HEK293T (cell line): ENCODE measurements at regions not wholly inside any gene's neighbourhood (a gene's known extent, or its start where the extent isn't known, plus 50 kb on each side); places are given as distances from the start of the nearest gene placed in this dataset.

Experiments
- ARNT ChIP-seq: fragments of 450-650 bp; IDR thresholded peaks from 2 replicates; pipeline ENCODE4 v1.6.1; 2017; ENCODE audit warnings: mild to moderate bottlenecking
- CTBP1 ChIP-seq: fragments of 450-650 bp; IDR thresholded peaks from 2 replicates; pipeline ENCODE4 v1.6.1; 2016; ENCODE audit warnings: borderline replicate concordance
- ELF4 ChIP-seq: fragments of 450-650 bp; IDR thresholded peaks from 2 replicates; pipeline ENCODE4 v1.6.1; 2017; ENCODE audit warnings: antibody characterized with exemption
- FOXK2 ChIP-seq: fragments of 450-650 bp; IDR thresholded peaks from 2 replicates; pipeline ENCODE4 v1.6.1; 2016; ENCODE audit warnings: mild to moderate bottlenecking
- FOXM1 ChIP-seq: fragments of 450-650 bp; IDR thresholded peaks from 2 replicates; pipeline ENCODE4 v1.6.1; 2017; ENCODE audit warnings: mild to moderate bottlenecking, borderline replicate concordance
- HDGF ChIP-seq: fragments of 450-650 bp; IDR thresholded peaks from 2 replicates; pipeline ENCODE4 v1.6.1; 2017; ENCODE audit warnings: antibody characterized with exemption, borderline replicate concordance
- NFRKB ChIP-seq: fragments of 450-650 bp; IDR thresholded peaks from 2 replicates; pipeline ENCODE4 v1.6.1; 2016; ENCODE audit warnings: mild to moderate bottlenecking, moderate library complexity
- SP1 ChIP-seq: fragments of 450-650 bp; IDR thresholded peaks from 2 replicates; pipeline ENCODE4 v1.6.1; 2017
- SUZ12 ChIP-seq: fragments of 450-650 bp; IDR thresholded peaks from 2 replicates; pipeline ENCODE4 v1.6.1; 2016; ENCODE audit warnings: mild to moderate bottlenecking
- ZNF384 ChIP-seq: fragments of 450-650 bp; IDR thresholded peaks from 2 replicates; pipeline ENCODE4 v1.6.1; 2016

DNA sequence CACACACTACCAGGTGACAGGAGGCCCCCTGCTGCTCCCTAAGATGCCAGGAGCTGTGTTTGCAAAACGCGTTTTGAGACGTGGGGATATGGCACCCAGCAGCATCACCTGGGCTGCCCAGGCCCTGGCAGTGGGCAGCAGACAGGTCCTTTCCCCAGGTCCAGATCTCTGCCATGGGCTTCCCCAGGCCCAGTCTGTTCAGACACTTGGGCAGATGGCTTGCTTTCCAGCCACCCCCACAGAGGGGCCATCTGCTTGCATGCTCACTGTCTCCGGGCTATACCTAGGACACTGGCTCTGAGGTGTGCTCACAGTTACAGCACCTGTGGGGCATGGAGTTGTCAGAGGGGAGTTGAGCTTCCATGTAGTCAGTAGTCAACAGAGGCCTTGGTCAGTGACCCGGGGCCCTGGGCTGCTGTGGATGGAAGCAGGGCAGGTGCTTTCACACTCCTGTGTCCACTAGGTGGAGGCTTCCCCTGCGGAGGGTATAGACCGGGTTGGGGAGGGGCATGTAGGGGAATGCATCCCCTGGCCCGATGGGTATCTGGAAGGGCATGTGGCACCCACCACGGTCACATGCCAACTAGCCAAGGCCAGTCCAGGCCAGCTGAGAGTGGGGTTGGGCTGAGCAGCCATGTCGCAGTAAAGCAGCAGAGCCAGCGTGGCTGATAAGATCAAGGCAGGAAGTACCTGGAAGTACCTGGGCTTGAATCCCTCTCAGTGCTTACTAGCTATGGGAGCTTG is 185.4 kb upstream of the SLC24A3 start:
- TF ChIP-seq NFRKB (no peak), FOXM1 (no peak), SP1 (no peak), HDGF (no peak), SUZ12 (no peak), ARNT (no peak), FOXK2 (no peak), ZNF384 (no peak), ELF4 (no peak), CTBP1 (no peak)
